GM12864 (cell line): ENCODE measurements at regions not wholly inside any gene's neighbourhood (a gene's known extent, or its start where the extent isn't known, plus 50 kb on each side); places are given as distances from the start of the nearest gene placed in this dataset.

Experiments used
- DNase-seq: peaks from one replicate; pipeline ENCODE4 v3.0.0-alpha.2; 2011; ENCODE audit warnings: low read depth
- H3K4me3 ChIP-seq: 2 replicates; pipeline ENCODE4 v1.5.1; 2011; ENCODE audit warnings: mild to moderate bottlenecking, low read depth, low read length, control low read depth
- TF ChIP-seq, protein P1 (sequence below): IDR thresholded peaks from 2 replicates; pipeline ENCODE4 v1.5.1; 2011; ENCODE audit warnings: low read depth, mild to moderate bottlenecking, moderate library complexity, low read length, control low read depth, inconsistent platforms; ENCODE audit errors: missing control alignments

DNA sequence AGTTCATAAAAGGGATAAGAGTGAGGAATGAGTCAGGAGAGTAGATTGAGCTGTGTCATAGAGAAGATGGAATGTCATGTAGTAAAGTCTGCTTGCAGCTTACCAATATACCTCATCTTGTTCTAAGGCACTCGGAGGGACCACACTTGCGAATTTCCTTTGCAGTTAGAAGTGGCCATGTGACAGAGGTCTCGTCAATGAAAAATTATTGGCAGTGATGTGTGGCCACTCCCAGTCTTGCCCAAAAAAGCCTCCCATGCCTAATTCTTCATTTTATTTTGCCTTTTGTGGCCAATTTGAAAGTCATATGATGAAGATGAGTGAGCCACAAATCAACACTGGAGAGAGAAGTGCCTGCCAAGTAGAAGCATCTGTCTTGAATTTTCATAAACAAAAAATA is 465.6 kb upstream of the ZNF385D start:
- DNase-seq: no peak
- no peak overlapping the region for H3K4me3 ChIP-seq
- TF ChIP-seq, protein P1, sequence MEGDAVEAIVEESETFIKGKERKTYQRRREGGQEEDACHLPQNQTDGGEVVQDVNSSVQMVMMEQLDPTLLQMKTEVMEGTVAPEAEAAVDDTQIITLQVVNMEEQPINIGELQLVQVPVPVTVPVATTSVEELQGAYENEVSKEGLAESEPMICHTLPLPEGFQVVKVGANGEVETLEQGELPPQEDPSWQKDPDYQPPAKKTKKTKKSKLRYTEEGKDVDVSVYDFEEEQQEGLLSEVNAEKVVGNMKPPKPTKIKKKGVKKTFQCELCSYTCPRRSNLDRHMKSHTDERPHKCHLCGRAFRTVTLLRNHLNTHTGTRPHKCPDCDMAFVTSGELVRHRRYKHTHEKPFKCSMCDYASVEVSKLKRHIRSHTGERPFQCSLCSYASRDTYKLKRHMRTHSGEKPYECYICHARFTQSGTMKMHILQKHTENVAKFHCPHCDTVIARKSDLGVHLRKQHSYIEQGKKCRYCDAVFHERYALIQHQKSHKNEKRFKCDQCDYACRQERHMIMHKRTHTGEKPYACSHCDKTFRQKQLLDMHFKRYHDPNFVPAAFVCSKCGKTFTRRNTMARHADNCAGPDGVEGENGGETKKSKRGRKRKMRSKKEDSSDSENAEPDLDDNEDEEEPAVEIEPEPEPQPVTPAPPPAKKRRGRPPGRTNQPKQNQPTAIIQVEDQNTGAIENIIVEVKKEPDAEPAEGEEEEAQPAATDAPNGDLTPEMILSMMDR: no peak

DNA sequence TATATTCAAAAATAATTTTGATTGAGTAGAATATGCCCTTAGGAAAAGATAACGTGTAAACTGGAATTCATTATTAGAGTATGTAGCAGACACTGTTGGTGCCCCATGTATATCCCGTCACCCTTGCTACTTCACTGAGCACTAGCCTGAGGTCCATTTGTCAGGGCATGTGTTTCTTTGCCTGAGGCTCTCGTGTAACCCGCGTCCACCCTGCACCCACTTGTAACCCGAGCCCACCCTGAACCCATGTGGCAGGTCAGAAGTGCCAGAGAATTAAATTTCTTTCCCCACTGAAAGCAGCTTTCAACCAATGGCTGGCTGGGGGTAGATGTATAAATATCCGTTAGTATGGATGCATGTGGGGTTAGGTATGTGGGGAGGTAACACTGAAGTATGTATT is 474.2 kb upstream of the ZNF385D start:
- no peak overlapping the region for H3K4me3 ChIP-seq
- TF ChIP-seq, protein P1: no peak
- DNase-seq: no peak

DNA sequence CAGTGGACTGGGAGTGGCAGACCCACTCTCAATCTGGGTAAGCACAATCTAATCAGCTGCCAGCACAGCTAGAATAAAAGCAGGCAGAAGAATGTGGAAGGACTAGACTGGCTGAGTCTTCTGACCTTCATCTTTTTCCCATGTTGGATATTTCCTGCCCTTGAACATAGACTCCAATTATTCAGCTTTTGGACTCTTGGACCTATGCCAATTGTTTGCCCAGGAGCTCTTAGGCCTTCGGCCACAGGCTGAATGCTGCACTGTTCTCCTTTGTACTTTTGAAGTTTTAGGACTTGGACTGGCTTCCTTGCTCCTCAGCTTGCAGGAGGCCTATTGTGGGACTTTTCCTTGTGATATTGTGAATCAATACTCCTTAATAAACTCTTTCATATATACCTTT is 477.7 kb upstream of the ZNF385D start:
- TF ChIP-seq, protein P1: no peak
- DNase-seq: no peak

DNA sequence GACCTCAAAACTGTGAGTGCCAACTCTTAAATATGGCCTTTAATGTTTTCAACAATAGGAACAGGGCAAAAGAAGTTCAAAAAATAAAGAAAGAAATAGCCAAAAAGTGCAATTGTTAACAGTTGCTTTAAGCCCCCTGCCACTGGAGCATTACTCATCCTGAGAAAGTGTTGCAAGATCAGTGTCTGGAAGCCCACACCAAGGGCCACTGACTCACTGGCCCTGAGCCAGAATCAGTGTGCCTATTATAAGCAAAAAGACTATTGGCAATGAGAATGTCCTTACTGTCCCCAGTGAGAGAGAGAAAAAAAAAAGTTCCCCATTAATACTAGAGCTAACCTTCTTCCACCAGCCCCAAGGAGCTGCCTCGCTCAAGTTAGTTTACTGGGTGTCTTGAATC is 480.1 kb upstream of the ZNF385D start:
- no peak for DNase-seq
- TF ChIP-seq, protein P1: no peak

More for the DNA sequence above, 477.7 kb upstream of the ZNF385D start:
- H3K4me3 ChIP-seq: no peak overlapping the region

DNA sequence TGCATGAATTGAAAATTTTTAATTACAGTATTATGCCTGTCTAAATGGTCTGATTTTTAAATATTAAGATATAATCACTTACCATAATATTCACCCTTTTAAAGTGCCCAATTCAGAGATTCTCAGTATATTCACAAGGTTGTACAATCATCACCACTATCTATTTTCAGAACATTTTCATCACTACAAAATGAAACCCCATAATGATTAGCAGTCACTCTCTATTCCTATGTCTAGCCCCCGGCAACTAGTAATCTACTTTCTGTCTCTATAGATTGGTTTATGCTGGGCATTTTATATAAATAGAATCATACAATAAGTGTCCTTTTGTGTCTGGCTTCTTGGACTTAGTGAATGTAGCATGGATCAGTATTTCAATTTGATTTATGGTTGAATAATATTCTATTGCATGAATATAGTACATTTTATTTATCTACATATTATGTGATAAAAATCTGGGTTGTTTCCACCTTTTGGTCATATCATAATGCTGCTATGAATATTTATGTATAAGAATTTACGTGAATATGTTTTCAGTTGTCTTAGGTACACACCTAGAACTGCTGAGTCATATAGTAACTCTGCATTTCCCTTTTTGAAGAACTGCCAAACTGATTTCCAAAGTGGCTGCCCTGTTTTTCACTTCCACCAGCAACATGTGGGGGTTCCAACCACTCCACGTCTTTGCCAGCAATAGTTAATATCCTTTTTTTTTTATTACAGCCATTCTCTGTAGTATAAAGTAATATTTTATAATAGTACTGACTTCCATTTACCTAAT is 485.7 kb upstream of the ZNF385D start:
- DNase-seq: no peak
- TF ChIP-seq, protein P1: no peak
- H3K4me3 ChIP-seq: no peak overlapping the region

More for the DNA sequence above, 480.1 kb upstream of the ZNF385D start:
- no peak overlapping the region for H3K4me3 ChIP-seq

DNA sequence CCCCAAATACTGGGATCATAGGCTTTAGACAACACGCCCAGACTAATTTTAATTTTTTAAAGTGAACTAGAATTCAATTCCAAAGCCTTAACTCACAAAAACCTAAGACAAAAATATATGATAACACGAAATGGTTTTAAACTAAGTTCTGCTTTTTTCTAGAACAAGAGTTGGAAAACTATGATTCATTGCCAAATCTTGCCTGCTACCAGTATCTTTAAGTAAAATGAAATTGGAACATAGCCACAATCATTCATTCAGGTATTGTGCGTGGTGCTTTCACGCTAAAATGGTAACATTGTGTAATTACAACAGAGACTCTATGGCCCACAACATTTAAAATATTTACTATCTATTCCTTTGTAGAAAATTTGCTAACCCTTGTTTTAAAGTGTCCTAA is 488.0 kb upstream of the ZNF385D start:
- TF ChIP-seq, protein P1: no peak
- H3K4me3 ChIP-seq: no peak overlapping the region
- no peak for DNase-seq

DNA sequence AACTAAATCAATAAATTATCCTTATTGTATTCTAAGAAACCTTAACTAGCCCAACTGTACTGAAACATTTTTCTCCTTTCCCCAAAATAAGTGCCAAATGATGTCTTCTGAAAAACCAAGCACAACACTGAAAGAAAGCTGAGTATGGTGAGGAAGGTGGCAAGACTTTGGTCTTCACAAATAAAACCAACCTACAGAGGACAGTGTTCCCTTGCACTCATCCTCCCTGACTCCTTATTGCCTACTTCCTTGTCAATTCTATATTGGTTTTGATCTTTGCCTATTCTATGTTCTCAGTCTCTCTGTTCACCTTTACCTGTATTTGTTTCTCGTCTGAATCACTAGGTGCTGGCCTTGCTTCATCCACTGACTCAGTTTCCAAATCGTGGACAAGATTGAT is 490.1 kb upstream of the ZNF385D start:
- TF ChIP-seq, protein P1: no peak
- no peak overlapping the region for H3K4me3 ChIP-seq
- DNase-seq: no peak
